ENCODE measurements at regions not wholly inside any gene's neighbourhood (a gene's known extent, or its start where the extent isn't known, plus 50 kb on each side); places are given as distances from the start of the nearest gene placed in this dataset.

- POLR2A ChIA-PET = no interaction called here
- no peak for DNase-seq (ENCODE audit: low read depth, low spot score)
- CTCF ChIA-PET = no interaction called here
- no peak for TF ChIP-seq CTCF (IDR thresholded peaks at IDR 0.05; ENCODE audit: insufficient read depth, low read length, missing control alignments)
- H3K4me3 ChIP-seq (ENCODE audit: low read depth, low read length) = no peak overlapping the region
Measured at GRCh38 chr6:98783578-98783977, 50.8 kb upstream of the POU3F2 start.
